SU-DHL-6 (cell line): ENCODE measurements at regions not wholly inside any gene's neighbourhood (a gene's known extent, or its start where the extent isn't known, plus 50 kb on each side); places are given as distances from the start of the nearest gene placed in this dataset.

Experiments used
- EZH2phosphoT487 ChIP-seq: fragments of 200-600 bp; sonication (generic), shearing (Covaris generic); conservative IDR thresholded peaks from 2 replicates; pipeline ENCODE4 v1.6.1; 2018; ENCODE audit warnings: mild to moderate bottlenecking, antibody characterized with exemption, low read length, moderate library complexity, mixed read lengths
- TF ChIP-seq, protein P1 (sequence below): fragments of 200-600 bp; sonication (generic); IDR thresholded peaks from one replicate; pipeline ENCODE4 v1.5.1; 2017; ENCODE audit warnings: antibody characterized with exemption, mild to moderate bottlenecking, low read length, moderate library complexity; ENCODE audit not compliant: insufficient read depth, poor library complexity, severe bottlenecking

DNA sequence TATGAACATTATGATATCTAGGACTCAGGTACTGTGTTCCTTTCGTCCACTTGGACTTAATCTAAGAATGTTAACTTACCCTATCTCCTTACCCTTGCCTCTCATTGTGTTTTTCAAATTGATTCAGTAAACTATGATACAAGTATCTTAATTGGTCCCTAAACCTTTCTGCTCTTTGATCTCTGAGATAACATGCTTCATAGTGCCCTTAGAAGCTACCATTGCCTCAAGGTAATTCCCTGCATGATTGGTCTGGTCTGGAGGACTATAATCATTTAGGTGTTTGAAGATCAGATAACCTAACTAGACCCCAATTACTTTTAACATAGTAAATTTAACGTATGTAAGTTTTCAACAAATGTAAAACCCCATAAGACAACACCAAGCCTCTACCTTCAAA, 169.9 kb upstream of the NBEA start:
- TF ChIP-seq, protein P1, sequence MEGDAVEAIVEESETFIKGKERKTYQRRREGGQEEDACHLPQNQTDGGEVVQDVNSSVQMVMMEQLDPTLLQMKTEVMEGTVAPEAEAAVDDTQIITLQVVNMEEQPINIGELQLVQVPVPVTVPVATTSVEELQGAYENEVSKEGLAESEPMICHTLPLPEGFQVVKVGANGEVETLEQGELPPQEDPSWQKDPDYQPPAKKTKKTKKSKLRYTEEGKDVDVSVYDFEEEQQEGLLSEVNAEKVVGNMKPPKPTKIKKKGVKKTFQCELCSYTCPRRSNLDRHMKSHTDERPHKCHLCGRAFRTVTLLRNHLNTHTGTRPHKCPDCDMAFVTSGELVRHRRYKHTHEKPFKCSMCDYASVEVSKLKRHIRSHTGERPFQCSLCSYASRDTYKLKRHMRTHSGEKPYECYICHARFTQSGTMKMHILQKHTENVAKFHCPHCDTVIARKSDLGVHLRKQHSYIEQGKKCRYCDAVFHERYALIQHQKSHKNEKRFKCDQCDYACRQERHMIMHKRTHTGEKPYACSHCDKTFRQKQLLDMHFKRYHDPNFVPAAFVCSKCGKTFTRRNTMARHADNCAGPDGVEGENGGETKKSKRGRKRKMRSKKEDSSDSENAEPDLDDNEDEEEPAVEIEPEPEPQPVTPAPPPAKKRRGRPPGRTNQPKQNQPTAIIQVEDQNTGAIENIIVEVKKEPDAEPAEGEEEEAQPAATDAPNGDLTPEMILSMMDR = no peak
- TF ChIP-seq EZH2phosphoT487 = no peak
